ENCODE measurements at regions not wholly inside any gene's neighbourhood (a gene's known extent, or its start where the extent isn't known, plus 50 kb on each side); places are given as distances from the start of the nearest gene placed in this dataset.

- DNase-seq (ENCODE audit: low read depth), result no peak
Measured at GRCh38 chr3:94512876-94513275, 450.0 kb downstream of the NSUN3 start.

GRCh38 chr3:94513600-94513999 is 450.7 kb downstream of the NSUN3 start:
- DNase-seq (ENCODE audit: low read depth), result no peak

DNA sequence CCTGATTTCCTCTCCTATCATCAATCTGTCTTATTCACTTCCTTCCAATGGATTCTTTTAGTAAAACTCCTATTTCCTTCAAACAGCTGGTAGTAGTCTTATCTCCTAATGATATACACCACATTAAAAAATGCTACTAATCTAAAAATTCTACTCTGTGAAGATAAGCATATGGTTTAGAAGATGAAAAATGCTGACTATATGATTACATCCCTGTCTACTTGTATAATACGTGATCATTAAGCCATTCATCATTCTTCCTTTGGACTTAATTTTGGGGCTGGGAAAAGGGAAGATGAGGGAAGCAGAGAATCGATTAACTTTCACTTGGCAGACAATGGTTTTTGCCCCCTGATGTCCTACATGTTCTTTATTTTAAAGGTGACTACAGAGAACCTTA is 453.1 kb downstream of the NSUN3 start:
- DNase-seq (ENCODE audit: low read depth), result no peak

DNA sequence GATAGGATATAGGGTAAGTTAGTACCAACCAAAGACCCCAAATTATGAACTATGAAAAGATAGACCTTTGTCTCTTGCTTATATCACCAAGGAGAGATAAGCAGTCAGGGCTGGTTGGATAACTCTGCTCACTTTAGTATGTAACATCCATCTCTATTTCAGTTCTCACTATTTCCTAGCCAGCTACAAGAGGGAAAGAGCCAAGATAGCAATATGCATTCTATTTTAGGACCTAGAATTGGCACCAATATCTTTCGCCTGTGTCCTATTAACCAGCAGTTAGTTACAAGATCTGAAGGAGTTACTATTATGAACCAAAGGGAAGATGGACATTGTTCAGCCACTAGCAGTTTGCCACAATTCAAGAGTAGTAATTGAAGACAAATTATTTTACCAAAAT is 457.5 kb downstream of the NSUN3 start:
- DNase-seq (ENCODE audit: low read depth), result no peak

- DNase-seq (ENCODE audit: low read depth), result no peak
Measured at GRCh38 chr3:94522488-94522887, 459.6 kb downstream of the NSUN3 start.

DNA sequence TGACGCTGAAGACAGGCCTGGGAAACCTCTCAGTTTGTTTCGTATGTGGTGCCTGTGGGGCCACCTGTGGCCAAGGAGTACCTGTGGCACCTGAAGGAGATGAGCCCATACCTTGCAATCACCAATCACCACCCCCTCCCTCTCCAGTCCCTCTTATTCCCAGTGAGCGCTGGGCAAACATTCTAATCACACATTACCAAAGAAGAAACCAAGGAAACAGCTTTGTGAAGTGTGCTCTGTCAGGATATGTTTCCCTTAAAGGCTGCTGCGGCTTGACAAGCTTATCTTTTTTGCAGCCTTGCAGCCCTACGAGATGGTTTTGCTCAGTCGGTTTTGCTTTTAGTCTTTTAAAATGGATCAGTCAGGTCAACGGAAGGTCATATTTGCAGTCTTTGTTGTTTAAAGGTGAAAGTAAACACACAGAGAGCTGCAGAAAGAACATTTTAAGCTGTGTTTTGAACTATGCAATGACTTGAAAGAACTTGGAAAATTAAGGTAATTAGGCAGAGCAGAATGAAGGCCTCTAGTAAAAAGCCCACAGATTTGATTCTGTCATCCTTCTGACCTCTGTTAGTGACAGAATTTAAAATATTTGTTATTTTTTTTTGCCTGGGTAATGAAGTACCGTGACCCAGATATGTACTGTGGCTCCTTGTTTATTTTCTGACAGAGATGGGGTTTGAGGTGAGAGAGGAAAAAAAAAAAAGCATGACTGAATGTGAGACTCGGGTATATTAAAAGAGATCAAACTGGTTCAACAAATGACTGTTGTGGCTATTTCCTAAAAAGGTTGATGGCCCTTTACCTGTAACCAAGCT is 461.4 kb downstream of the NSUN3 start:
- no peak for DNase-seq (ENCODE audit: low read depth)

DNA sequence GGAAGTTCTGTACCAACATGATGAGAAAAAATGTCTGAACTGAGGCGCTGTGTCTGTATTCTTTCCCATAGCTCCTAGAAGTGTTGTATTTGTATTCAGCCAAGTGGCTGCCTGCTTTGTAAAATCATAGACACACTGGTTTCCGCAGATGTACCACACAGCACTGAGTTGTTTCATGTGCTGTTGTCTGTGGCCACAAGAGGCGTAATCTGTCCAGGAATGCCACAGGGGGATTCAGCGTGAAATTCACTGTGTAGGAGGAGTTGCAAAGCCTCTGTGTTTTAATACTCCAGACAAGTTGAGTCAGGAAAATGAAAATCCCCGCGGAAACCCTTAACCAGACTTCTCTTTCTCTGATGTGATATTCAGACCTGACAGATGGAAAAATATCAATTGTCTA is 462.2 kb downstream of the NSUN3 start:
- no peak for DNase-seq (ENCODE audit: low read depth)

DNA sequence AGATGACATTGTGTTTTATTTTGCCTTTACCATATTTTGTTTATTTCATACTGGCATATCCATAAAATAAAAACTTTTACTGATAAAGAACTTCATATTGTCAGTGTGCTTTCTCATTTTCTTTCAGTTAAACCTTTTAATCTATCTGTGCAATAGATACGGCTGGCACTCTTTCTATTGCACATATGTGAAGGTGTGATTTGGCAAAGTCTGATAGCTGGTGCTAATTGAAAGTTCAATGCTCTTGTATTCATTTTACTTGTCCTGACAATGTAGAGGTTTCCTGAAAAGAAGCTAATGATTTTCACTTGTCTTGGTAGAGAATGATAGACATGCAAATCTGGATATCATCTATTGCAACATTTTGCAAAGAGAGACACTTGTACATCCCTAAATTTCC is 467.0 kb downstream of the NSUN3 start:
- no peak for DNase-seq (ENCODE audit: low read depth)

DNA sequence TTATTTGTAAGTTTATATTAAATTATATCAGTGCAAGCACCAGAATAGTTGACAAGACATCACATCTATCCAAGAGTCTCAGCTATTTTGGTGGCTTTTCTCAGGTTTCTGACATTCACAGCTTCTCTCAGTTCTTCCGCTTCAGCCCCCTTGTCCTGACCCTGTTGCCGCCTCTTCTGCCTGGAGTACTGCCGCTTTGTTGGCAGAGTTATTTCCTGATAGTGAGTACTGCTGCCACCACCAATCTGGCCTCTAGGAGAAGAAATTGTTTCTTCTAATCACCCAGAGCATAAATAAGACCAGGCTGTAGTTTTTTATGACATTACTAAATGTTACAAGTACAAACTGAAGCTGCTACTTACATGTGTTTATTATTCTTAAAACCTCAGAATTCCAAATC is 470.1 kb downstream of the NSUN3 start:
- no peak for DNase-seq (ENCODE audit: low read depth)

DNA sequence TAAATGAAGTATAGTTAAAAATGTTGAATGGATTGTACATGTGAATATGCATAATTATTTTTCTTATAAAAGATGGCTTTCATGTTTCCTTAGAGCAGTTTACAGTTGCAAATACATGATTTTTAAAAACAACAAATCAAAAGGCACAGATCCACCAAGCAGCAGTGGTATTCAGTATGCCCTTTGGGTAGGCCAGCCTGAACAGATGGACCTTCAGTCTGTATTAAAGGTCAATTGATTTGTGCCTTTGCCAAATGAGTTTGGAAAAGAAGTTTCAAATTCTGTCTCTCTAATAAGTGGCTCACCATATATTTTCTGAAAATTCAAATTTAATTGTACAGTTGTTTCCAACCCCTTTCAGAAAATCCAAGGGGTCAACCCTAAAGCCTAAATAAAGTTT is 477.1 kb downstream of the NSUN3 start:
- DNase-seq (ENCODE audit: low read depth), result no peak

DNA sequence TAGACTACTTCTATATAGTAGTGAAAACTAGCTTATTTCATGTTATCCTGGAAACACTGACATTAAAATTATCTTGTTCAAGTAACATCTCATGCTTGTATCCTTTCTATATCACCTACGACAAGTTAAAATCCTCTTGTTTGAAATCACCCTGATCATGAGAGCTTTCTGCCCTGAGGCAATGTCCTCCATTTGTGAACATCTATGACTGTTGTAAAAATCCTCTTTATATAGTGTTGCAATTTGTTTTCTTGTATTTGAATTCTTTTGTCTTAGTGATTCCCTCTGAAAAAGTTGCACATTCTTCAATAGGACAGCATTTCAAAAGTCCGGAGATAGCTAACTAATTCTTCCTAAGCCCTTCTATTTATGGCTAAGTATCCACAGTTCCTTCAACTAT is 480.3 kb downstream of the NSUN3 start:
- DNase-seq (ENCODE audit: low read depth), result no peak

DNA sequence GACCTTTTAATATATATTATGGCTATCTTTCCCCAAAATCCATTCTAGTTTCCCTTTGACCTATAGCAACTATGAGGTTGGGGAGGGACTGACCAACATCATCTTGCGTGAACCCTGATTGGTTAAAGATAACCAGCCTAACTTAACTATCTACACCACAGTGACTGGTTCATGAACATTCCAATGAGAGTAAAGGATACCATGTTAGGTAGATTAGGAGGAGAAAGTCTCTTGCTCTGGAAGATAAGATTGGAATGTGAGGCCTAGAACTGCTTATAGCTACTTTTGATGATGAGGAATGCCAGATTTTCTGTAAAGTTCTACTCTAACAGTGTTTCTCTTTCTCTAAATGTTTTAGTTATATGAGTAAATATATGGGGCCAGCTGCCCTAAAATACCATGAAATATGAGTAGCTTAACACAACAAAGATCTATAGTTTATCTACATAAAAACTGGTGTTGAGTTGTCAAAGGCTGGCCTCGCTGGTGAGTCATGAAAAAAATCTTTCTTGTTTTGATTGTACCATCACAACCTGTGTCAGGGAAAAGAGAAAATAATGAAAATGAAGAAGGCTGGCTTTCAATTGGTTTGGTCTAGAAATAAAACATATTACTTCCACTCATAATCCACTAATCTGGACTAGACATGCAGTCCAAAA is 481.4 kb downstream of the NSUN3 start:
- DNase-seq (ENCODE audit: low read depth), result no peak

- no peak for DNase-seq (ENCODE audit: low read depth)
Measured at GRCh38 chr3:94548581-94549316, 485.9 kb downstream of the NSUN3 start.

DNA sequence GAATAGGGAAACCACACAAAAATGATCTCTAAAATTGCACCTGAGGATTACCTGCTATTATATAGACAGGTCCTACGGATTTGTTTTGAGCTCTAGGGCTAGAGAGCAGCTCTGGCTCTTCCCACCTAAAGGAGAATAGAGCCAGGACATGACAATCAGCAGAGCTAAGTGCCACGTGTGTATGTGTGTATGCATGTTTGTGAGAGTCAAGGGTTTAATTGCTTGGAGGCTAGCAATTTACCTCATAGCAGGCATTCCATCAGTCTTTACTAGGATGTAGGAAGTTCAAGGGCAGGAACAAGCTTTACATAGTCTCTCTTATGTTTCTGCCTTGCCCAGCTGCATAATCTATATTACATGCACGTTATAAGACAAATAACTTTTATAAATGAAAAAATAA is 498.2 kb downstream of the NSUN3 start:
- DNase-seq (ENCODE audit: low read depth), result no peak

- no peak for DNase-seq (ENCODE audit: low read depth)
Measured at GRCh38 chr3:94564247-94564646, 501.4 kb downstream of the NSUN3 start.

DNA sequence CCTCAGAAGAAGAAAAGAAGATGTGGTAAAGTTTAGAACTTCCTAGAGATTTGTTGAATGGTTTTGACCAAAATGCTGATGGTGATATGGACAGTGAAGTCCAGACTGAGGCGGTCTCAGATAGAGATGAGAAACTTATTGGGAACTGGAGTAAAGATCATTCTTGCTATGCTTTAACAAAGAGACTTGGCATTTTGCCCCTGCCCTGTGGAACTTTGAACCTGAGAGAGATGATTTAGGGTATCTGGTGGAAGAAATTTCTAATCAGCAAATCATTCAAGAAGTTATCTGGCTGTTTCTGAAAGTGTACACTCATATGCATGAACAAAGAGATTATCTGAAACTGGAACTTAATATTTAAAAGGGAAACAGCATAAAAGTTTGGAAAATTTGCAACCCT is 505.2 kb downstream of the NSUN3 start:
- no peak for DNase-seq (ENCODE audit: low read depth)

DNA sequence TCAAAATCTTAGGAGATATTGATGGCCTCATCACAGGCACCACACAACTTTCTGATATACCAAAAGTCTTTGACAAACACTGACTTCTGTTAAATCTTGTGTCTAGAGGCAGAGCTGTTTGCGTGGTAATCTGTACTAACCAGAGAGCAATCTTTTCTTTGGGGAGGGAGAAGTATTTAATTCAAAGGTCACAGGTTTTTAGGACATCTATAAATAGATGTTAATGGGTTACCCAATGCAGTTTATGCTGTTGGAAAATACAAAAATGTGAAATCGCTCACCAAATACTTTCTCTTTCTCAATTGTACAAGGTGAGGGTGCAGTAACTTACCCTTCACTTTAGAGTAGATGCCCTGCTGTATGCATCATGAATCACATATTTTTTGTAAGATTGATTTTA is 510.5 kb downstream of the NSUN3 start:
- no peak for DNase-seq (ENCODE audit: low read depth)

DNA sequence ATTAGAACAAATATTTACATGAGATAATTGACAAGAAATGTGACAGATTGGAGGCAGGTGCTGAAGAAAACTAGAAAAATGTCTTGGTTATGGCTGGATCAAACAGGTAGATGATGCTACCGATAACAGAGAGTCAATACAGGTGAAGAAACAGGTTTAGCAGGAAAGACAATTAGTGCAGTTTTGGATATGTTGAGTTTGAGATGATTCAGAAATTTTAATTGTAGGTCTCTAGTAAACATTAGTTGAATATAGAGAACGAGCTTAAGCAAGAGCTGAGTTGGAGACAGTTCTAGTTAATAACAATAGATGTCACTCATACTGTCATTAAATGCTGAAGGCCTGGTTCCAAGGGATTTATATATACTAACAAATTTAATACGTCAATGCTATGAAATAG is 524.4 kb downstream of the NSUN3 start:
- no peak for DNase-seq (ENCODE audit: low read depth)

GRCh38 chr3:94593526-94594150 is 530.8 kb downstream of the NSUN3 start:
- no peak for DNase-seq (ENCODE audit: low read depth)

DNA sequence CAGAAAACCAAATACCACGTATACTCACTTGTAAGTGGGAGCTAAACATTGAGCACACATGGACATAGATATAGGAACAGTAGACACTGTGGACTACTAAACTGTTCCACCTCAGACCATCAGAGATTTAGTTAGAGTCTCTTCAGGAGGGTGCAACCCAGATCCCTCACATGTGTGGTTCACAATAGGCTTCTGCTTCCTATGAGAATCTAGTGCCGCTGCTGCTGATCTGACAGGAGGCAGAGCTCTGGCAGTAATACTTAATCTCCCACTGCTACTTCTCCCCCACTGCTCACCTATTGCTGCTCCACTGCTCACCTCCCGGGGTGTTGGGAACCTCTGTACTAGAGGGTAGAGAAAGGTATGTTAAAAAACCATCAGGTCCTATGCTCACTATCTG is 533.3 kb downstream of the NSUN3 start:
- DNase-seq (ENCODE audit: low read depth), result no peak

DNA sequence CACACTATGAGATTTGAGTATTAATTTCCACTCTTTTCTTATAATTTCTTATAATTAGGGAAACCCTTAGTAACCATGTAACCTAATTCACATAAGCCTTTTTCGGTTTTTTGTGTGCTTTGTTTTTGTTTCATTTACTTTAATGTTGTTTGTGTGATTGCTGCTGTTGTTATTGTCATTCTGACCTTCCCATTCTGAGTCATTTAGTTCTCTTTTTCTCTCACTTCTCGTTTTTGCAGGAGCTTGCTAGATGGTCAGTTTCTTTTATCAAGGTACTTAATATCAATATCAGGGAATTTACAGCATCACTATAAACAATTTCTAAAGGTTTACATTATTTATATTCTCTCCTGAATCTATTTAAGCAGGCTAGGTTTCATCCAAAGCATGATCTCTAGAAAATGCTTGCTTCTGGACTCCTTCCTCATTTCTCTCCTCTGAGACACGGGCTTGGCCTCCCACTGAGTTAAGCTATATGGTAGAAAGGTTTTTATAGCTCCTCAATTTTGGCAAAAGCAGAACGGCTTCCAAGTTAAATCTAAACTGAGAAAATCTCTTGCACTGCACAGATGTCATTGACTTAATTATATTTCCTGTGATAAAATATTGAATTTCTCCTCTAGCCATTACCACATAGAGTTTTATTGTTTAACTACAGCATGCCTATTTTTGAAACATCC is 534.2 kb downstream of the NSUN3 start:
- no peak for DNase-seq (ENCODE audit: low read depth)

GRCh38 chr3:94607778-94608177 is 544.9 kb downstream of the NSUN3 start:
- DNase-seq (ENCODE audit: low read depth), result no peak

All from HS-5 (cell line).